GM12878 (cell line): ENCODE measurements at regions not wholly inside any gene's neighbourhood (a gene's known extent, or its start where the extent isn't known, plus 50 kb on each side); places are given as distances from the start of the nearest gene placed in this dataset.

Experiments
- CBX3 ChIP-seq: fragments of 200-600 bp; sonication (generic); IDR thresholded peaks from 2 replicates; pipeline ENCODE4 v1.6.1; 2016; ENCODE audit warnings: low read depth, borderline replicate concordance
- GABPA ChIP-seq: IDR thresholded peaks from 2 replicates; pipeline ENCODE4 v1.6.1; 2014; ENCODE audit warnings: antibody characterized with exemption, low read depth, mild to moderate bottlenecking, inconsistent platforms
- NBN ChIP-seq: fragments of 450-650 bp; IDR thresholded peaks from 2 replicates; pipeline ENCODE4 v1.6.1; 2016
- NFIC ChIP-seq: IDR thresholded peaks from 2 replicates; pipeline ENCODE4 v1.6.1; 2012; ENCODE audit warnings: low read depth, mild to moderate bottlenecking, inconsistent platforms, low read length, moderate library complexity
- POLR2AphosphoS5 ChIP-seq: IDR thresholded peaks from 2 replicates; pipeline ENCODE4 v1.6.1; 2011; ENCODE audit warnings: mild to moderate bottlenecking, low read length, inconsistent platforms
- ZNF217 ChIP-seq: fragments of 450-650 bp; IDR thresholded peaks from 2 replicates; pipeline ENCODE4 v1.6.1; 2017; ENCODE audit warnings: antibody characterized with exemption, mild to moderate bottlenecking
- ZNF24 ChIP-seq: fragments of 450-650 bp; IDR thresholded peaks from 2 replicates; pipeline ENCODE4 v1.6.1; 2017; ENCODE audit warnings: antibody characterized with exemption, mild to moderate bottlenecking
- TF ChIP-seq, protein P1 (sequence below): IDR thresholded peaks from 2 replicates; pipeline ENCODE4 v1.6.1; 2012; ENCODE audit warnings: low read depth, low read length, improper control_type of control experiment
- TF ChIP-seq, protein P2 (sequence below): IDR thresholded peaks from 2 replicates; pipeline ENCODE4 v1.6.1; 2012; ENCODE audit warnings: mild to moderate bottlenecking, low read depth, low read length
- TF ChIP-seq, protein P3 (sequence below), 3 experiments: IDR thresholded peaks in 2 of 3; conservative IDR thresholded peaks in 1 of 3; 2 replicates each; pipeline ENCODE4 v1.5.1; 2011; ENCODE audit warnings: low read depth in 3 of 3, low read length in 3 of 3, mild to moderate bottlenecking in 3 of 3, control low read depth in 2 of 3, moderate library complexity in 2 of 3, inconsistent platforms in 1 of 3, mixed read lengths in 1 of 3; ENCODE audit not compliant: control insufficient read depth in 2 of 3, insufficient read depth in 1 of 3; ENCODE audit errors: extremely low read depth in 1 of 3

DNA sequence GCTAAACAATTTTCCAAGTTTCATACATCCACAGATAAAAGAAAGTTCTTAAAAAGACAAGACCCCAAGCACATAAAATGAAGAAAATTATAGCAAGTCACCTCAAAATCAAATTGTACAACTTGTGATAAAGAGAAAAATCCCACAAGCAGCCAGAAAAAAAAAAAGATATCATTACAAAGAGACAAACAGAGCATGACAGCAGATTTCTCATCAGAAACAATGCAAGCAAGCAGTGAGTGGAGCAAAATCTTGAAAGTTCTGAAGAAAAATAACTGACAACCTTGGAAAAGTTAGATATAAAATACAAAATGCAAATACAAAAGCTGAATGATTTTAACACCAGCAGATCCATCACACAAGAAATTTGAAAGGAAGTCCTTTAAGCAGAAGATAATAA, 194.5 kb upstream of the SOX5 start:
- TF ChIP-seq, protein P1, sequence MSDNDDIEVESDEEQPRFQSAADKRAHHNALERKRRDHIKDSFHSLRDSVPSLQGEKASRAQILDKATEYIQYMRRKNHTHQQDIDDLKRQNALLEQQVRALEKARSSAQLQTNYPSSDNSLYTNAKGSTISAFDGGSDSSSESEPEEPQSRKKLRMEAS = no peak
- TF ChIP-seq NBN (no peak), ZNF217 (no peak), GABPA (no peak), CBX3 (no peak), ZNF24 (no peak), POLR2AphosphoS5 (no peak), NFIC (no peak)
- TF ChIP-seq, protein P2, sequence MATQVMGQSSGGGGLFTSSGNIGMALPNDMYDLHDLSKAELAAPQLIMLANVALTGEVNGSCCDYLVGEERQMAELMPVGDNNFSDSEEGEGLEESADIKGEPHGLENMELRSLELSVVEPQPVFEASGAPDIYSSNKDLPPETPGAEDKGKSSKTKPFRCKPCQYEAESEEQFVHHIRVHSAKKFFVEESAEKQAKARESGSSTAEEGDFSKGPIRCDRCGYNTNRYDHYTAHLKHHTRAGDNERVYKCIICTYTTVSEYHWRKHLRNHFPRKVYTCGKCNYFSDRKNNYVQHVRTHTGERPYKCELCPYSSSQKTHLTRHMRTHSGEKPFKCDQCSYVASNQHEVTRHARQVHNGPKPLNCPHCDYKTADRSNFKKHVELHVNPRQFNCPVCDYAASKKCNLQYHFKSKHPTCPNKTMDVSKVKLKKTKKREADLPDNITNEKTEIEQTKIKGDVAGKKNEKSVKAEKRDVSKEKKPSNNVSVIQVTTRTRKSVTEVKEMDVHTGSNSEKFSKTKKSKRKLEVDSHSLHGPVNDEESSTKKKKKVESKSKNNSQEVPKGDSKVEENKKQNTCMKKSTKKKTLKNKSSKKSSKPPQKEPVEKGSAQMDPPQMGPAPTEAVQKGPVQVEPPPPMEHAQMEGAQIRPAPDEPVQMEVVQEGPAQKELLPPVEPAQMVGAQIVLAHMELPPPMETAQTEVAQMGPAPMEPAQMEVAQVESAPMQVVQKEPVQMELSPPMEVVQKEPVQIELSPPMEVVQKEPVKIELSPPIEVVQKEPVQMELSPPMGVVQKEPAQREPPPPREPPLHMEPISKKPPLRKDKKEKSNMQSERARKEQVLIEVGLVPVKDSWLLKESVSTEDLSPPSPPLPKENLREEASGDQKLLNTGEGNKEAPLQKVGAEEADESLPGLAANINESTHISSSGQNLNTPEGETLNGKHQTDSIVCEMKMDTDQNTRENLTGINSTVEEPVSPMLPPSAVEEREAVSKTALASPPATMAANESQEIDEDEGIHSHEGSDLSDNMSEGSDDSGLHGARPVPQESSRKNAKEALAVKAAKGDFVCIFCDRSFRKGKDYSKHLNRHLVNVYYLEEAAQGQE = no peak
- TF ChIP-seq, protein P3, sequence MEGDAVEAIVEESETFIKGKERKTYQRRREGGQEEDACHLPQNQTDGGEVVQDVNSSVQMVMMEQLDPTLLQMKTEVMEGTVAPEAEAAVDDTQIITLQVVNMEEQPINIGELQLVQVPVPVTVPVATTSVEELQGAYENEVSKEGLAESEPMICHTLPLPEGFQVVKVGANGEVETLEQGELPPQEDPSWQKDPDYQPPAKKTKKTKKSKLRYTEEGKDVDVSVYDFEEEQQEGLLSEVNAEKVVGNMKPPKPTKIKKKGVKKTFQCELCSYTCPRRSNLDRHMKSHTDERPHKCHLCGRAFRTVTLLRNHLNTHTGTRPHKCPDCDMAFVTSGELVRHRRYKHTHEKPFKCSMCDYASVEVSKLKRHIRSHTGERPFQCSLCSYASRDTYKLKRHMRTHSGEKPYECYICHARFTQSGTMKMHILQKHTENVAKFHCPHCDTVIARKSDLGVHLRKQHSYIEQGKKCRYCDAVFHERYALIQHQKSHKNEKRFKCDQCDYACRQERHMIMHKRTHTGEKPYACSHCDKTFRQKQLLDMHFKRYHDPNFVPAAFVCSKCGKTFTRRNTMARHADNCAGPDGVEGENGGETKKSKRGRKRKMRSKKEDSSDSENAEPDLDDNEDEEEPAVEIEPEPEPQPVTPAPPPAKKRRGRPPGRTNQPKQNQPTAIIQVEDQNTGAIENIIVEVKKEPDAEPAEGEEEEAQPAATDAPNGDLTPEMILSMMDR (IDR thresholded peaks at IDR 0.05 in 2 of 3, conservative IDR thresholded peaks at IDR 0.05 in 1 of 3; ENCODE audit: control insufficient read depth in 2 of 3, extremely low read depth in 1 of 3, insufficient read depth in 1 of 3, low read depth in 3 of 3, low read length in 3 of 3) = no peak
